B cell (primary cell): ENCODE measurements at regions not wholly inside any gene's neighbourhood (a gene's known extent, or its start where the extent isn't known, plus 50 kb on each side); places are given as distances from the start of the nearest gene placed in this dataset.

Experiments used
- EZH2 ChIP-seq: IDR thresholded peaks from 2 replicates; pipeline ENCODE4 v1.6.1; 2012; ENCODE audit warnings: borderline replicate concordance, low read depth, mild to moderate bottlenecking, moderate library complexity, low read length; ENCODE audit not compliant: insufficient read depth, poor library complexity, severe bottlenecking
- TF ChIP-seq, protein P1 (sequence below): fragments of 200-600 bp; IDR thresholded peaks from one replicate; pipeline ENCODE4 v1.8.0; 2022; ENCODE audit warnings: antibody characterized with exemption, mild to moderate bottlenecking

DNA sequence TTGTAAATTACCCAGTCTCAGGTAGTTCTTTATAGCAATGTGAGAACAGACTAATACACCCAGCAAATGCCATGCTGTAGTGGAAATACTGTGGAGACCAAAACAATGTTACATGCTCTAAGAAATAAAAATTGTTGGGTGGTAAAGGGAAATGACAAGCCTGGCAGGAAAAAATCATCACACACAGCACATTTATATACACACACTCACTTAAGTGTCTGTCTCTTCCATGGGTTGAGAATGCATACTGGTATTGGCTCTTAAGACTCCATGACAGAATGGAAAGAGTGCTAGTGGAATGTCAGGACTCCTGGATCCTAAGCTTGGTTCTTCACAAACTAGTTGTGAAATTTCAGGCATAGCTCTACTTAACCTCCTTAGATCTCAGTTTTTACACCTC, 343.0 kb downstream of the CD83 start:
- TF ChIP-seq, protein P1, sequence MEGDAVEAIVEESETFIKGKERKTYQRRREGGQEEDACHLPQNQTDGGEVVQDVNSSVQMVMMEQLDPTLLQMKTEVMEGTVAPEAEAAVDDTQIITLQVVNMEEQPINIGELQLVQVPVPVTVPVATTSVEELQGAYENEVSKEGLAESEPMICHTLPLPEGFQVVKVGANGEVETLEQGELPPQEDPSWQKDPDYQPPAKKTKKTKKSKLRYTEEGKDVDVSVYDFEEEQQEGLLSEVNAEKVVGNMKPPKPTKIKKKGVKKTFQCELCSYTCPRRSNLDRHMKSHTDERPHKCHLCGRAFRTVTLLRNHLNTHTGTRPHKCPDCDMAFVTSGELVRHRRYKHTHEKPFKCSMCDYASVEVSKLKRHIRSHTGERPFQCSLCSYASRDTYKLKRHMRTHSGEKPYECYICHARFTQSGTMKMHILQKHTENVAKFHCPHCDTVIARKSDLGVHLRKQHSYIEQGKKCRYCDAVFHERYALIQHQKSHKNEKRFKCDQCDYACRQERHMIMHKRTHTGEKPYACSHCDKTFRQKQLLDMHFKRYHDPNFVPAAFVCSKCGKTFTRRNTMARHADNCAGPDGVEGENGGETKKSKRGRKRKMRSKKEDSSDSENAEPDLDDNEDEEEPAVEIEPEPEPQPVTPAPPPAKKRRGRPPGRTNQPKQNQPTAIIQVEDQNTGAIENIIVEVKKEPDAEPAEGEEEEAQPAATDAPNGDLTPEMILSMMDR, result no peak
- TF ChIP-seq EZH2, result no peak
